ENCODE measurements at regions not wholly inside any gene's neighbourhood (a gene's known extent, or its start where the extent isn't known, plus 50 kb on each side); places are given as distances from the start of the nearest gene placed in this dataset.

DNA sequence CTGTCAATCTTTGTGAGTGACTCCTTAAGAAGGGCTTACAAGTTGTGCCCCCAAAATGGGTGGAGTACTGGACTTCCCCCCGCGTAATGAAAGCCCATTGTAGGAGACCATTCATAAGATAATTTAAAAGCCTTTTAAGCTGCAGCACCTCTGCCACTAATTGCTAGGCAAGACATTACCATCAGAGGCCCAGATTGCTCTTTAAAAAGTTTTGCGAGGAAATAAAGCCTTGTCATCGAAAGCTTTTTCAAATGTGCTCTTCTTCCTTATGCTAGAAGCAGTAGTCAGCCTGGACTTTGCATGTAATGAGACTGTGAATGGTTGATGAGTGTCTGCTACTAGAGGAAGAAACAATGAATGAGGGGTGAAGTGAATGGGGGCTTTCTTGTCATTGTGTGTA, 345.3 kb upstream of the CDH2 start:
- TF ChIP-seq, protein P1, sequence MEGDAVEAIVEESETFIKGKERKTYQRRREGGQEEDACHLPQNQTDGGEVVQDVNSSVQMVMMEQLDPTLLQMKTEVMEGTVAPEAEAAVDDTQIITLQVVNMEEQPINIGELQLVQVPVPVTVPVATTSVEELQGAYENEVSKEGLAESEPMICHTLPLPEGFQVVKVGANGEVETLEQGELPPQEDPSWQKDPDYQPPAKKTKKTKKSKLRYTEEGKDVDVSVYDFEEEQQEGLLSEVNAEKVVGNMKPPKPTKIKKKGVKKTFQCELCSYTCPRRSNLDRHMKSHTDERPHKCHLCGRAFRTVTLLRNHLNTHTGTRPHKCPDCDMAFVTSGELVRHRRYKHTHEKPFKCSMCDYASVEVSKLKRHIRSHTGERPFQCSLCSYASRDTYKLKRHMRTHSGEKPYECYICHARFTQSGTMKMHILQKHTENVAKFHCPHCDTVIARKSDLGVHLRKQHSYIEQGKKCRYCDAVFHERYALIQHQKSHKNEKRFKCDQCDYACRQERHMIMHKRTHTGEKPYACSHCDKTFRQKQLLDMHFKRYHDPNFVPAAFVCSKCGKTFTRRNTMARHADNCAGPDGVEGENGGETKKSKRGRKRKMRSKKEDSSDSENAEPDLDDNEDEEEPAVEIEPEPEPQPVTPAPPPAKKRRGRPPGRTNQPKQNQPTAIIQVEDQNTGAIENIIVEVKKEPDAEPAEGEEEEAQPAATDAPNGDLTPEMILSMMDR (CRISPR knock-in tag; IDR thresholded peaks at IDR 0.05) = no peak
- no peak for TF ChIP-seq ZNF431 (CRISPR knock-in tag; IDR thresholded peaks at IDR 0.05; ENCODE audit: borderline replicate concordance, low read depth)
- TF ChIP-seq POLR2AphosphoS5 (IDR thresholded peaks at IDR 0.05; ENCODE audit: low read depth, low read length) = no peak
- TF ChIP-seq, protein P2, sequence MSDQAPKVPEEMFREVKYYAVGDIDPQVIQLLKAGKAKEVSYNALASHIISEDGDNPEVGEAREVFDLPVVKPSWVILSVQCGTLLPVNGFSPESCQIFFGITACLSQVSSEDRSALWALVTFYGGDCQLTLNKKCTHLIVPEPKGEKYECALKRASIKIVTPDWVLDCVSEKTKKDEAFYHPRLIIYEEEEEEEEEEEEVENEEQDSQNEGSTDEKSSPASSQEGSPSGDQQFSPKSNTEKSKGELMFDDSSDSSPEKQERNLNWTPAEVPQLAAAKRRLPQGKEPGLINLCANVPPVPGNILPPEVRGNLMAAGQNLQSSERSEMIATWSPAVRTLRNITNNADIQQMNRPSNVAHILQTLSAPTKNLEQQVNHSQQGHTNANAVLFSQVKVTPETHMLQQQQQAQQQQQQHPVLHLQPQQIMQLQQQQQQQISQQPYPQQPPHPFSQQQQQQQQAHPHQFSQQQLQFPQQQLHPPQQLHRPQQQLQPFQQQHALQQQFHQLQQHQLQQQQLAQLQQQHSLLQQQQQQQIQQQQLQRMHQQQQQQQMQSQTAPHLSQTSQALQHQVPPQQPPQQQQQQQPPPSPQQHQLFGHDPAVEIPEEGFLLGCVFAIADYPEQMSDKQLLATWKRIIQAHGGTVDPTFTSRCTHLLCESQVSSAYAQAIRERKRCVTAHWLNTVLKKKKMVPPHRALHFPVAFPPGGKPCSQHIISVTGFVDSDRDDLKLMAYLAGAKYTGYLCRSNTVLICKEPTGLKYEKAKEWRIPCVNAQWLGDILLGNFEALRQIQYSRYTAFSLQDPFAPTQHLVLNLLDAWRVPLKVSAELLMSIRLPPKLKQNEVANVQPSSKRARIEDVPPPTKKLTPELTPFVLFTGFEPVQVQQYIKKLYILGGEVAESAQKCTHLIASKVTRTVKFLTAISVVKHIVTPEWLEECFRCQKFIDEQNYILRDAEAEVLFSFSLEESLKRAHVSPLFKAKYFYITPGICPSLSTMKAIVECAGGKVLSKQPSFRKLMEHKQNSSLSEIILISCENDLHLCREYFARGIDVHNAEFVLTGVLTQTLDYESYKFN (CRISPR knock-in tag; conservative IDR thresholded peaks at IDR 0.05) = no peak
- TF ChIP-seq POLR2A (IDR thresholded peaks at IDR 0.05; ENCODE audit: insufficient read depth in 1 of 2, low read depth in 2 of 2, low read length in 2 of 2) = no peak
- no peak for TF ChIP-seq JUND (CRISPR knock-in tag; IDR thresholded peaks at IDR 0.05)
- no peak for TF ChIP-seq HOXA3 (CRISPR knock-in tag; IDR thresholded peaks at IDR 0.05)
- no peak for TF ChIP-seq NFE2L2 (IDR thresholded peaks at IDR 0.05; ENCODE audit: low read length)
- no peak for TF ChIP-seq ZNF780A (CRISPR knock-in tag; IDR thresholded peaks at IDR 0.05)
- no peak for TF ChIP-seq ZNF839 (CRISPR knock-in tag; IDR thresholded peaks at IDR 0.05; ENCODE audit: borderline replicate concordance)
- TF ChIP-seq ZNF616 (CRISPR knock-in tag; IDR thresholded peaks at IDR 0.05; ENCODE audit: low read depth) = no peak
